T-helper 17 cell (primary cell): ENCODE measurements at regions not wholly inside any gene's neighbourhood (a gene's known extent, or its start where the extent isn't known, plus 50 kb on each side); places are given as distances from the start of the nearest gene placed in this dataset.

Experiments used
- ATAC-seq: fragments of 150-1000 bp; cut with Tn5 transposase; 2 replicates; pipeline ENCODE4 v1.10.0; 2021; ENCODE audit warnings: mild to moderate bottlenecking, moderate library complexity
- DNase-seq, 3 donors: peaks; one replicate each; pipeline versions ENCODE4 v3.0.0 to v3.0.0-alpha.2; 2020 to 2021
- H3K9me3 ChIP-seq: one replicate; pipeline ENCODE4 v1.7.0; 2013; ENCODE audit warnings: low read length, mild to moderate bottlenecking; ENCODE audit not compliant: control insufficient read depth, poor library complexity, severe bottlenecking
- H3K27ac Mint-ChIP-seq: one replicate; pipeline ENCODE4 v1.8.0; 2022; ENCODE audit warnings: mild to moderate bottlenecking, moderate library complexity, mixed read lengths
- H3K27me3 Mint-ChIP-seq: one replicate; pipeline ENCODE4 v1.8.0; 2022; ENCODE audit warnings: mixed read lengths
- H3K36me3 Mint-ChIP-seq: one replicate; pipeline ENCODE4 v1.8.0; 2022; ENCODE audit warnings: low read depth, mixed read lengths
- H3K4me1 Mint-ChIP-seq: one replicate; pipeline ENCODE4 v1.8.0; 2022; ENCODE audit warnings: mild to moderate bottlenecking, mixed read lengths
- H3K4me3 Mint-ChIP-seq: one replicate; pipeline ENCODE4 v1.8.0; 2022; ENCODE audit warnings: mild to moderate bottlenecking, moderate library complexity, mixed read lengths

- Mint-ChIP-seq H3K36me3 (peaks cover 2% of the 10 kb centered on the region), H3K4me3 (no peak overlapping the region), H3K4me1 (peaks cover 31% of the 10 kb centered on the region), H3K27me3 (no peaks in the 10 kb centered on the region), H3K27ac (no peak overlapping the region)
- no peaks in the 10 kb centered on the region for H3K9me3 ChIP-seq
- ATAC-seq (no peak), DNase-seq (no peak)
Observed at GRCh38 chr14:97640031-97640430, 842.8 kb downstream of the VRK1 start.

GRCh38 chr14:97641827-97642226 is 844.6 kb downstream of the VRK1 start:
- Mint-ChIP-seq H3K27me3 (no peaks in the 10 kb centered on the region), H3K36me3 (peaks cover 2% of the 10 kb centered on the region), H3K4me1 (peaks cover 29% of the 10 kb centered on the region), H3K4me3 (no peak overlapping the region), H3K27ac (no peak overlapping the region)
- ATAC-seq (no peak), DNase-seq (no peak)
- H3K9me3 ChIP-seq, result no peaks in the 10 kb centered on the region

GRCh38 chr14:97642631-97643030 is 845.4 kb downstream of the VRK1 start:
- no peak overlapping the region for H3K4me3 Mint-ChIP-seq
- H3K4me1 Mint-ChIP-seq, result peaks cover 23% of the 10 kb centered on the region
- ATAC-seq (no peak), DNase-seq (no peak)
- H3K27ac Mint-ChIP-seq, result no peak overlapping the region
- H3K9me3 ChIP-seq, result no peaks in the 10 kb centered on the region
- no peaks in the 10 kb centered on the region for H3K36me3 Mint-ChIP-seq
- no peaks in the 10 kb centered on the region for H3K27me3 Mint-ChIP-seq

GRCh38 chr14:97644365-97644764 is 847.2 kb downstream of the VRK1 start:
- no peaks in the 10 kb centered on the region for H3K36me3 Mint-ChIP-seq
- DNase-seq, result no peak
- H3K4me1 Mint-ChIP-seq, result peaks cover 16% of the 10 kb centered on the region
- no peak overlapping the region for H3K4me3 Mint-ChIP-seq
- H3K9me3 ChIP-seq, result no peaks in the 10 kb centered on the region
- peak overlapping the region; percentile 51 for H3K27ac Mint-ChIP-seq
- no peak for ATAC-seq
- no peaks in the 10 kb centered on the region for H3K27me3 Mint-ChIP-seq

- Mint-ChIP-seq H3K36me3 (no peaks in the 10 kb centered on the region), H3K4me3 (no peak overlapping the region), H3K4me1 (peaks cover 2% of the 10 kb centered on the region), H3K27me3 (no peaks in the 10 kb centered on the region), H3K27ac (no peak overlapping the region)
- no peak for DNase-seq
- ATAC-seq, result no peak
- no peaks in the 10 kb centered on the region for H3K9me3 ChIP-seq
Observed at GRCh38 chr14:97649752-97650151, 852.6 kb downstream of the VRK1 start.

- H3K9me3 ChIP-seq, result no peaks in the 10 kb centered on the region
- Mint-ChIP-seq H3K4me3 (no peak overlapping the region), H3K4me1 (peaks cover 13% of the 10 kb centered on the region), H3K27me3 (no peaks in the 10 kb centered on the region), H3K36me3 (no peaks in the 10 kb centered on the region), H3K27ac (no peak overlapping the region)
- no peak for DNase-seq
- ATAC-seq, result no peak
Observed at GRCh38 chr14:97655169-97655948, 858.2 kb downstream of the VRK1 start.

- Mint-ChIP-seq H3K27me3 (no peaks in the 10 kb centered on the region), H3K4me3 (no peak overlapping the region), H3K27ac (no peak overlapping the region), H3K36me3 (peaks cover 2% of the 10 kb centered on the region), H3K4me1 (peaks cover 13% of the 10 kb centered on the region)
- ATAC-seq (no peak), DNase-seq (no peak)
- H3K9me3 ChIP-seq, result no peaks in the 10 kb centered on the region
Observed at GRCh38 chr14:97657609-97658008, 860.4 kb downstream of the VRK1 start.

- Mint-ChIP-seq H3K27ac (no peak overlapping the region), H3K36me3 (no peaks in the 10 kb centered on the region), H3K4me1 (peaks cover 21% of the 10 kb centered on the region), H3K27me3 (no peaks in the 10 kb centered on the region), H3K4me3 (no peak overlapping the region)
- DNase-seq, result no peak
- H3K9me3 ChIP-seq, result no peaks in the 10 kb centered on the region
- ATAC-seq, result no peak
Observed at GRCh38 chr14:97687944-97688630, 890.9 kb downstream of the VRK1 start.

GRCh38 chr14:97688631-97689336 is 891.6 kb downstream of the VRK1 start:
- ATAC-seq (no peak), DNase-seq (no peak)
- Mint-ChIP-seq H3K4me1 (peaks cover 21% of the 10 kb centered on the region), H3K4me3 (no peak overlapping the region), H3K36me3 (no peaks in the 10 kb centered on the region), H3K27ac (no peak overlapping the region), H3K27me3 (no peaks in the 10 kb centered on the region)
- H3K9me3 ChIP-seq, result no peaks in the 10 kb centered on the region

GRCh38 chr14:97692084-97692483 is 894.9 kb downstream of the VRK1 start:
- Mint-ChIP-seq H3K4me1 (peaks cover 5% of the 10 kb centered on the region), H3K27me3 (no peaks in the 10 kb centered on the region), H3K36me3 (no peaks in the 10 kb centered on the region), H3K4me3 (no peak overlapping the region), H3K27ac (no peak overlapping the region)
- H3K9me3 ChIP-seq, result no peaks in the 10 kb centered on the region
- DNase-seq (no peak), ATAC-seq (no peak)

GRCh38 chr14:97695456-97695981 is 898.3 kb downstream of the VRK1 start:
- Mint-ChIP-seq H3K36me3 (peaks cover 2% of the 10 kb centered on the region), H3K27ac (no peak overlapping the region)

GRCh38 chr14:97697772-97698171 is 900.6 kb downstream of the VRK1 start:
- H3K27me3 Mint-ChIP-seq, result no peaks in the 10 kb centered on the region
- ATAC-seq (peak; percentile 86), DNase-seq (no peak)
- peaks cover 2% of the 10 kb centered on the region for H3K36me3 Mint-ChIP-seq
- peaks cover 16% of the 10 kb centered on the region for H3K4me1 Mint-ChIP-seq
- H3K27ac Mint-ChIP-seq, result peak overlapping the region; percentile 56
- H3K9me3 ChIP-seq, result no peaks in the 10 kb centered on the region
- H3K4me3 Mint-ChIP-seq, result peak overlapping the region; percentile 39

More at GRCh38 chr14:97695456-97695981, 898.3 kb downstream of the VRK1 start:
- no peaks in the 10 kb centered on the region for H3K27me3 Mint-ChIP-seq
- H3K9me3 ChIP-seq, result no peaks in the 10 kb centered on the region
- H3K4me1 Mint-ChIP-seq, result peaks cover 15% of the 10 kb centered on the region
- no peak for DNase-seq
- no peak for ATAC-seq
- H3K4me3 Mint-ChIP-seq, result no peak overlapping the region

GRCh38 chr14:97699026-97699425 is 901.8 kb downstream of the VRK1 start:
- H3K9me3 ChIP-seq, result no peaks in the 10 kb centered on the region
- no peak overlapping the region for H3K4me3 Mint-ChIP-seq
- H3K36me3 Mint-ChIP-seq, result peaks cover 2% of the 10 kb centered on the region
- DNase-seq (no peak), ATAC-seq (no peak)
- H3K4me1 Mint-ChIP-seq, result peaks cover 20% of the 10 kb centered on the region
- no peaks in the 10 kb centered on the region for H3K27me3 Mint-ChIP-seq
- peak overlapping the region; percentile 17 for H3K27ac Mint-ChIP-seq
